Frontal cortex (tissue), 3 donors: ENCODE measurements at regions not wholly inside any gene's neighbourhood (a gene's known extent, or its start where the extent isn't known, plus 50 kb on each side); places are given as distances from the start of the nearest gene placed in this dataset.

Source experiments
- DNase-seq, 2 donors: peaks; one replicate each; pipeline ENCODE4 v3.0.0; 2012; ENCODE audit warnings: low spot score in 2 of 2
- FAIRE-seq: peaks from 2 replicates; lab custom pipeline; 2012; peaks lifted over from hg19 to GRCh38; lab: Jason Lieb, UNC
- donor health status: control.
- donor health status: control.
- donor health status: control.

DNA sequence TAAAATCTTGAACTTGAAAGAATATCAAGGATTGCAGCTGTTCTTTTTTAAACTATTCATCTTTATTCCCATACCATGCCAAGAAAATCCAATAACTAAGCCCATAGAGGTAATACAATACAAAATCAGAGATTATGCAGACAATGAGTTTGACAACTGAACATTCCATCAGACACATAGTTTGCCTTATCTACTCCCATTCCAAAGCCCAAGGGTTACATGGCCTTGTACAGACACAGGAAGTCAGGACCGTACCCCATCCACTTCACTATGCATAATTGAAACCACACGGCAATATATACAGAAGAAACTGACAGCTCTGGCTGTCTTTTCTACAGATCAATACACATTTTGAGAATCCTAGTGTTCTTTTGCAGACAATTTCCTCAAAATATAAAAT, 181.3 kb downstream of the TMX3 start:
- DNase-seq (no peak), FAIRE-seq (no peak)

DNA sequence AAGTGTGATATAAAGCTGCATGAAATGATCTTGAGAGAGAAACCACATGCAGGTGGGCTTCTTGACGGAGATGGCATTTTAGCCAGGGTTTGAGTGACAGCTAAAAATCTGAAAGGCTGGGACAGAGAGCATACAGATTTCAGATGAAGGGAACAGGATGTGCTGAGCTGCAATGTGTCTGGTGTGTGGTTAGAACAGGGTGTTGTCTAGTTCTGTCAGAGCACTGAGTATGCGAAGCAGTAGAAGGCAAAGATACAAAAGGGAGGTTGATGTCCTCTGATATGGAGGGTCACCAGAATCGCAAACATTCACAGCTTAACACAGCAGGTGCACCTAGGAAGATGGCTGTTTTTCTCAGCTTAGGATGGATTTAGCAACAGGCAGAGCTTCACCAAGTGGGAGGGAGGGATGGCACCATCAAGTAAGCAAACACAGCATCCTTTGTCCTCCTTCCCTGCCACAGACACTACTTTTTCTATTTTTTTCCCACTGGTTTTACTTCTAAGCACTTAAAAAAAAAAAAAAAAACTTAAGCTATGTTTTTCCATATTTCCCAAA, 182.5 kb downstream of the TMX3 start:
- no peak for DNase-seq
- FAIRE-seq, result no peak

DNA sequence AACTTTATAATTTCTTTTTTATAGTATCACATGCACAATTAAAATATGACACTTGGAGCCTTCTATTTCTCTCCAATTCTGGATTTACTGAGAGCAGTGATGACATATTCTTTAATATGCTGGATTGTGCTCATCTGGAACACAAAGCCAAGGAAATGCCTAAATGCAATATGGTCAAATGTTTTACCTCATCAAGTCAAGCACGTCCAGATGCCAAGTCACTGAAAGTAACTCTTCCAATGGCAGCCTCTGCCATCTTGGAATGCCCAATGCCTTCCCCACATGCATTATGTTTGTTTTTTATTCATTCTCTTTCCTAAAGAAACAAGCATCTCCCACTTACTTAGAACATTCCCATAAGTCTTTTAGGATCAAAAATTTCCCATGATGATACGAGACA, 189.8 kb downstream of the TMX3 start:
- DNase-seq (no peak), FAIRE-seq (no peak)

DNA sequence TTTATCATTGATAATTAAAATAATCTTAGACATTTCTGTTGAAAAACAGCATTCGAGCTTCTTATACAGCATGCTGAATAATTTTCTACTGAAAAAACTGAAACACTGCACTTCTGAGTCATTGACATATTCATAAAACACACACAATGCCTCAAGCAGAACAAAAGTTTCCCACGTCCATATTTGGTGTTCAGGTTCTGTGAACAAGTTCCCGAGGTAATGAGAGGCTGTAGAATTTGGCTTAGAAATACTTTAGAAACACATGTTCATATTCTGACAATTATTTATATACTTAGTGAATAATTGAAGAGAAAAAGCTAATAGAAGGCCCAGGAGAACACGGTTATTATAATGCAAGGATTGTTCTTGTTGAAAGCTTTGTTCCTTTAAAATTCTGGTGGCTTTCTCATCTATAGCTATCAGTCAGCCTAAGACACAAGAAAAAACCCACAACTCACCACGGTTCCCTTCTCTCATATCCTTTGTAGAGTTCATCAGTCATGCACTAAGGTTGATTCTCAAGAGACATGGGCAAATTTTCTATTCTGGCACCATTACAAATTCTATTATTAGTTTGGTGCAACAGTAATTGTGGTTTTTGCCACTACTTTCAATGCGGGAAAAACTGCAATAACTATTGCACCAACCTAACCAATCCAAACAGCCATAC, 194.4 kb downstream of the TMX3 start:
- DNase-seq, result no peak

DNA sequence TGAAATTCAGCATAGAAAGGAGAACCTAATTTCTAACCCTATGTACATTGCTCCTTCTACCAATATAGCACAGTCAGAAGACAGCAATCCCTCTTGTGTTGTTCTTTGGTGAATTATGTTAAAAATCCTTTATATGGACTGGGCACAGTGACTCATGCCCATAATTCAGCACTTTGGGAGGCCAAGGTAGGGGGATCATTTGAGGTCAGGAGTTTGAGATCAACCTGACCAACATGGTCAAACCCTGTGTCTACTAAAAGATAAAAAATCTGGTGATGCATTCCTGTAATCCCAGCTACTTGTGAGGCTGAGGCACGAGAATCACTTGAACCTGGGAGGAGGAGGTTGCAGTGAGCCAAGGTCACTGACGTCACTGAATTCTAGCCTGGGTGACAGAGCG, 195.6 kb downstream of the TMX3 start:
- no peak for FAIRE-seq

More for the DNA sequence above, 194.4 kb downstream of the TMX3 start:
- FAIRE-seq, result no peak

DNA sequence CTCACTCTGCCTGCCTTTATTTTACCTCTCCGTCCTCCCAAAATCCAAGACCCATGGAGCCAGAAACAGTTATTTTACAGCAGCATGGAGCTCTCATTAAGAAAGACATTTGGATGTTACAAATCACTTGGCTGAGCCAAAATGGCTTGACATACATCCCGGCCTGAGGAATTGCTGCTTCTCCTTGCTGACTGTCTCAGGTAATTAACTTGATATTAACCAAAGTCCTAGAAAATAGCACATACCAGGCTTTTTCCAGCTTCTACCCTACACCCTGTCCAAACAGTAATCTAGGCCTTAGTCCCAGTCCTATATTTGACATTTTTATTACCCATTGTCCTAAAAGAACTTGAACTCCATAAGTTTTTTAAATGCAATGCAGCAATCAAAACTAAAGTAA, 205.0 kb downstream of the TMX3 start:
- no peak for DNase-seq
- FAIRE-seq, result no peak

More for the DNA sequence above, 195.6 kb downstream of the TMX3 start:
- DNase-seq, result no peak

DNA sequence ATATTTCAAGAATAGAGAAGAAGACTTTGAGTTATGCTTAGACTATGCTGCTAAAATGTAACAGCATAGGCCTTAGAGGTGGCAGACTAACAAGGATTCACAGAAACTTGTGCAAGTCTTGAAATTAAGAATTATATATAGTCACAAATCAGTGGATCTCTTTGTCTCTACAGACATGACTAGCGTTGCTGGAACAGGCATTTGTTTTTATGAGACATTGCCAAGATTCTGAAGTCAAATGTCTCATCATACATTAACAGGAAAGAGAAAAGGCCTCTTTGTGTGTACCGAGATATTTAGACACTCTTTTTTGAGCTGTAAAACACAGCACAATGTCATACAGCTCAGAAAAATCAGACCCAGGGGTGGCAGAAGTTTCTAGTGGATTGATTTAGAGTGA, 207.1 kb downstream of the TMX3 start:
- DNase-seq (no peak), FAIRE-seq (no peak)

DNA sequence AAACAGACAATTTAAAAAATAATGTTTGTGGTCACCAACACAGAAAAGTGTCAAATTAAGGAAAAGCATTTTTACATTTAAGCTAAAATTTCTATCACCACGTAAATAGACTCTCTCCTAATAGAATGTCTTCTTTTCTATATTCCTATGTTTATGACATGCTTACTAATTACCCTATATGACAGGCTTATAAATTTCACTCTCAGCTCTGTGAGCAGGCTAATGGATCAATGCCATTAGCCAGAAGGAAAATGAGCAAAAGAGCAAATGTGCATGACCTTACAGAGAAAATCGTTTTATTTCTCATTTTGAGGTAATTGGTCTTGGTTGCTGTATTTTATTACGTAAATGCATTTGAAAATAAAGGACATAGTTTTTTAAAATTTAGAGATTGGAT, 209.7 kb downstream of the TMX3 start:
- DNase-seq, result no peak
- FAIRE-seq, result no peak

DNA sequence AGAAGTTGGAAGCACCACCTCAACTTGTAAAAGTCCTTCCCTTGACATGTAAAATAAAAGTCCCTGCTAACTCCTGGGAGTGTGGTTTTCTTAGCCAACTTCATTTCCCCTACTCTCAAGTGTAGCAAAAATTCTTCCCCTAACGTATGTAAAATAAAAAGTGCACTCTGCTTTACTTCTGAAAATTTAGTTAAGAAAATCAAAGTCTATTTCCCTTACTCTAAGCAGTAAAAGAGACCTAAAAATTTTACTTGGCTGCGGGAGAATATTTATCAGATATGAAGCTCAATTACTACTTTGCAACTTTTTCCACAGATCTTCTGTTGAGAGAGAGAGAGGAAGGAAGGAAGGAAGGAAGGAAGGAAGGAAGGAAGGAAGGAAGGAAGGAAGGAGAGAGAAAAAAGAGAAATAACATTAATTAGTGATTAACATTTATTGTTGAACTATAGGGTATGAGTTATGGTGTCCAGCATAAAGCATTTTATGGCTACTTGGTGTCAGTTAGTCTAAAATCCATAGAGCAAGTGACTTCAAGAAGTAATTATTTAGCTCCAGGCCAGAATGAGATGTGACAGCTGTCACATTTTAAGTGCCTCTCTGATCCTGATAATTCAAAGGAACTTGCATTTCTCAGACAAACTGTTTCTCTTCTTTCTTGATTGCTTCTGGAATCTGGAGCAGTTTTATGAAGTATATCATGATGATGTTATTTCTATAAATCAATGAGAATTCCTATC, 210.3 kb downstream of the TMX3 start:
- FAIRE-seq (no peak), DNase-seq (no peak)

DNA sequence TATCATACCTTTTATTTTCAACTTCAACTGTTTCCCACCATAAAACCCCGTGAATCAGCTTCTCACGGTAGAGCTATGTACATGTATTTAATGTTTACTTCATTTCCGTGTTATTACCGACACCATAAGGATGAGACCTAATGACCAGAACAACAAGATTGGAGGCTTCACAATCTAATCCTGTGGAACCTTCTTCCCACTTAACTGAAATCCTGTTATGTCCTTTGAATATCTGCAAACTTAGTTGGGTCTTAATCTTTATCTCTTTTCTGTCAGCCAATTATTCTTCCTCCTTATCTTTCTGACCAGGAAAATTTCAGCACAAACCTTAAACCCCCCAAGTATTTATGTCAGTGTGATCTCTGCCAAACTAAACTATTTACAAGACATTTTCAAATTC, 214.4 kb downstream of the TMX3 start:
- DNase-seq, result no peak
- FAIRE-seq, result no peak

DNA sequence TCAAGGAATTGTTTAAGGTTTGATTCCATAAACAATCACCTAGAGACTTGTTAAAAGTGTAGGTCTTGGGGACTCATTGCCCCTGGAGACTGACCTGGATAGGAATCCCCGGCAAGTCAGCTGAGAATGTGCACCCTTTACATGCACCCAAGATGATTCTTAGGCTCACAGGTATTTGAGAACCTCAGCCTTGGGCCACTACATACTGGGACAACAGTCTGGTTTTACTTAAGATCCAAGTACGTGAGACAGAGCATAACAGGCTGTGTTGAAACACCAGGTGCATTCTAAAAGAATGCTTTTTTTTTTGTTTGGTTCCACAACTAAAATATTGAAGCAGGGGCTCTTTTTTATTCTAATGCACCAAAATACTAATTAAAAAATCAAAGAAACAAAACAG, 215.8 kb downstream of the TMX3 start:
- FAIRE-seq (no peak), DNase-seq (no peak)

DNA sequence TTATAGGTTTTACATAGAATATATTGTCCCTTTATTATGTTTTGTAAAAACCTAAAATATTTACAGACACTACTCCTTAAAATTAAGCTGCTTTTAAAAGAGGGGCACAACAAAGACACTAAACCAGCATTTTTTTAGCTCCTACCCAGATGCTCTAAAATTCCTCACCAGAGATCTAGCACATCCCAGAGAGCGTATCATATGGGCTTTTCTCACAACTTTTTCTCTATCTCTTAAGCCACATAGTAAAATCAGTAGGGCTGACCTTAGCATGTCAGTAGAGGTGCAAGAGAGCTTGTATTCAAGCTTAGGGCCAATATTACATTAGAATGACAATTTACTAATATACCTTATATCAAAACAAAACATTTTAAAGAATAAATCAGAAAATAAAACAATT, 216.3 kb downstream of the TMX3 start:
- FAIRE-seq (no peak), DNase-seq (no peak)

DNA sequence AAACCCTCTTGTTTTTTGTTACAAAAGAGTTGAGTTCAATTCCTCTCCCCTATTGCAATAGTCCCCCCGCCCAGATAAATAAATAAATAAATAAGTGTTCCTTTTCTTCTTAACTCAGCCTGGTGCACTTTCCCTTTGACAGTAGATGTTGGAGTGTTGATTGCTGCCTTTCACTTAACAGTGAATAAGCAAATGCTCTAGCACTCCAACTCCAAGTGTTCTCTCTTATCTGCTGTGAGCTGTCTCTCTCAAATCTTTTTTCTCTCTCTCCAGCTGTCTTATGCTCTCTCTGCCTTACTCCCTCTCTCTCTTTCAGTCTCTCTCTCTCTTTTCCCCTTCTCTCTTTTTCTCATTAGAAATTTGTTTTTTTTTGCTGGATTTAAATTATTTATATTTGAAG, 216.7 kb downstream of the TMX3 start:
- FAIRE-seq (no peak), DNase-seq (no peak)

DNA sequence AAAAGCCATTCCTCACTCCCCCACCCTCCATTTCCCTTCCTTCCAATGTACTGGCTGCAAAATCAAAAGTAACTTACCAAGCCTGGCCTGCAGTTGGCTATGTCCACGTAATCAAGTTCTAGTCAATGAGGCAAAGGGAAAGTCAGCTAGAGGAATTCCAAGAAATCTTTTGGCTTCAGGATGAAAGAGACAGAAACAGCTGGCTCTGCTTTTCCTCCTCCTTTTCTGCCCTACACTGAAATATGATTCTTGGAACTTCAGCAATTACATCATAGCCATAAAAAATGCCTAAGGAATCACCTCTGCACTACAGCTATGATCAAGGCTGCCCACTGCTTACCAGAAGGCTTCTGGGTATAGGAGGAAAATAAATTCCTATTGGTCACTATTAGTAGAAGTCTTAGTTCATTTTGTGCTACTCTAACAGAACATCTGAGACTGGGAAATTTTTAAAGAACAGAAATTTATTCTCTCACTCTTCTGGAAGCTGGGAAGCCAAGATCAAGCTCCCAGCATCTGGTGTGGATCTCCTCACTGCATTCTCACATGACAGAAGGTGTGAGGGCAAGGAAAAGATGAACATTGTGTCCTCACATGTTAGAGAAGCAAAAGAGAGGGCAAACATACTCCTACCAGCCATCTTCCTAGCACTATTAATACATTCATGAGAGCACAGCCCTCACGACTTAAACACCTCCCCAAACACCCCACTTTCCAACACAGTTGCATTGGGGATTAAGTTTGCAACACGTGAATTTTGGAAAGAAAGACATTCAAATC, 219.9 kb downstream of the TMX3 start:
- DNase-seq (no peak), FAIRE-seq (no peak)

DNA sequence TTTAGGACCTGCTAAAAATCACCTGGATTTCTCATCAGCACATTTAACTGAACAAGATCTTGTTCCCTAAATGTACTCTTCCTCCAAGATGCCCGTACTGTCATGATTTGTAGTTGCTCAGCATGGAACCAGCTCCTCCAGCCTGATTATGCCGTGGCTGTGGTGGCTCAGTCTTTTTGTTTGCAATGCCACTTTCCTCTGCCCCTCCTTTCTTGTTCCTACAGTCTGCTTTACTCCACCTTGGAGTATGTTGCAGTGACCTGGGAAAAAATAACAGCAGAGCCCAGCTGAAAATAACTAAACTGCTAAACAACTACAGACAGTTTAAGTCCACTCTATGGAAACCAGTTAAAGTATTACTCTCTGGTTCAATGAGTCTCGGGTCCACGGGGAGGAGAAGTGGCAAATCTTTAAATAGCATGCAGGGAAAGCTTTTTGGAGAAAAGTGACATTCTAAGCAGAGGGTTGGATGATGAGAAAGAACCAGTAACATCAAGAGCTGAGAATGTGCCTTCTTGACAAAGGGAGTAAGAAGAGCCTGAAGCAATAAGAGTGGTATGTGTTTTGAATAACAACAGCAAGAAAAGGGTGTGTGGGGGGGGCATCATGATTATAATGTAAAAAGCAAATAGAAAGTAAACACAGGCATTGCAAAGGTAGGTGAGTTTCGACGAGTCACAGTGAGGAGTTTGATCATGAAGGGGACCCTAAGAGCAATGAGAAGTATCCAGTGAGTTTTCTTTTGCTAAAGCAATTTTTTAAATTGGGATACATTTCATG, 225.7 kb downstream of the TMX3 start:
- no peak for FAIRE-seq
- DNase-seq, result no peak

DNA sequence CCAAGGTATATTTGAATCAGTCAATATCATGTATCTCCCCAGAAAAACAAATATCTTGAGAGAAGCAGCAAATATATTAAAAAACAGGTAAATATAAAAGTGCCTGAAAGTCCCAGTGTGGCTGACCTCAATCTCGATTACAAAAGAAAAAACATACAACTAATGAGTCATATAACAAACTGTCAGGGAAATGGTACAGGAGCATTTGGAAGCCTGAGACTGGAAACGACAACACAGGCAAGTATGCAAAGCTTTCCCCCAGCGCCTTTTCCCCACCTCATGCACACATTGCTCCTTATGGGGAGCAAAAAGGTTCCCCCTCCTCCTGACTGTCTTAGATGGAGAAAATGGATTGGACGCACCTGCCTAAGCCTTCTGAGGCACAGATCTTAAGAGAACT, 230.7 kb downstream of the TMX3 start:
- FAIRE-seq, result no peak
- no peak for DNase-seq

DNA sequence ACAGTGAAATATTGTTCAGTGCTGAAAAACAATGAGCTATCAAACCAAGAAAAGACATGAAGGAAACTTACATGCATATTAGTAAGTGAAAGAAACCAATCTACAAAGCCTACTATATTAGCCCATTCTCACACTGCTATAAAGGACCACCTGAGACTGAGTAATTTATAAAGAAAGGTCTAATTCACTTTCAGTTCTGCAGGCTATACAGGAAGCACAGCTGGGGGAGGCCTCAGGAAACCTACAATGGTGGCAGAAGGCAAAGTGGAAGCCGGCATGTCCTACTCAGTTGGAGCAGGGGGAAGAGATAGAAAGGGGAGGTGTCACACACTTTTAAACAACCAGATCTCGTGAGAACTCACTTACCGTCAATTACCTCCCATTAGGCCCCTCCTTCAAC, 232.1 kb downstream of the TMX3 start:
- DNase-seq, result no peak
- FAIRE-seq, result no peak

DNA sequence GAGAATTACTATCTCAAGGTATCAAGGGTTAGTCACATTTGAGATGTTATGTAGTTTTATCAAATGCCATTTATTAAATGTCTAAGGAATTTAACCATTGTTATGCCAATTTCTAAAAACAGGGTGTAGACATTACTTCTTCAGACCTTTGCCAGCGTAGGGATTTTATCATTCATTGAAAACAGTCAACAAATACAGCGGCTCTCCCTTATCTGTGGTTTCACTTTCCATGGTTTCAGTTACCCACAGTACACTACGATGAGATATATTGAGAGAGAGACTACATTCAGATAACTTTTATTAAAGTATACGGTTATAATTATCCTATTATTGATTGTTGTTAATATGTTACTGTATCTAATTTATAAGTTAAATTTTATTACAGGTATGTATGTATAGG, 234.7 kb downstream of the TMX3 start:
- FAIRE-seq, result no peak

DNA sequence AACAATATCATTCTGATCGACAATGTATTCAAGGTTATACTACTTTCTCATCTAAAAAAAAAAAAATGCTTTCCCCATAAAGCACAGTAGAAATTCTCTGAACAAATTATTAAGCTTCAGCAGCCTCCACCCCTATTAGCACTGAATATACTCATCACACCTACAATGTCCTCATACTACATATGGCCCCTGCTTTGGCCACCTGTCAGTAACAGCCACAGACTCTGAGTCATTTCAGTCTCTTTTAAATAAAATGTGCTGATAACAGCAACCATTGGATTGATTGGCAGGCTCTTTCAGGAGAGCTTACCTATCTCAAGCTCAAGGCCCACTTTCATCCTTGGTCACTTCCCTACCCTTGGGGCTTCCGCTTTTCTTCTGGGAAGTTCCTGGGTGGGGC, 236.7 kb downstream of the TMX3 start:
- no peak for FAIRE-seq
- DNase-seq, result no peak

More for the DNA sequence above, 234.7 kb downstream of the TMX3 start:
- no peak for DNase-seq

DNA sequence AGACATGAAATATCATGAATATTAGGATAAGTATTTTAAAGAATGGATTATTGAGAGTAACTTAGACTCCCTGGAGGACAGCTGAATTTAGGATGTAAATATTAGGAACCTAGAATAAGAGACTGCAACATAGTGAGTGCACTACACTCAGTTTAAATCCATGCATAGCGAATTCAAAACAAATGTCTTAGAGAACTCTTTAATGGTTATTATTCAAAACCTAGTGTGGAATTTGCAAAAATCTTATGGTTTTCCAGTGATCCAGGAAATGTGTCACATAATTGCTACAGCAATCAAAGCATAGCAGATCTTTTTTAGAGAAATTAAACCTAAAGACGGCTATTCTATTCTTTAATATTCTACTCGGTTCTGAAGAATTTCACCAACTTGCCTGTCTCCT, 239.0 kb downstream of the TMX3 start:
- FAIRE-seq (no peak), DNase-seq (no peak)
